ENCODE measurements at regions not wholly inside any gene's neighbourhood (a gene's known extent, or its start where the extent isn't known, plus 50 kb on each side); places are given as distances from the start of the nearest gene placed in this dataset.

DNA sequence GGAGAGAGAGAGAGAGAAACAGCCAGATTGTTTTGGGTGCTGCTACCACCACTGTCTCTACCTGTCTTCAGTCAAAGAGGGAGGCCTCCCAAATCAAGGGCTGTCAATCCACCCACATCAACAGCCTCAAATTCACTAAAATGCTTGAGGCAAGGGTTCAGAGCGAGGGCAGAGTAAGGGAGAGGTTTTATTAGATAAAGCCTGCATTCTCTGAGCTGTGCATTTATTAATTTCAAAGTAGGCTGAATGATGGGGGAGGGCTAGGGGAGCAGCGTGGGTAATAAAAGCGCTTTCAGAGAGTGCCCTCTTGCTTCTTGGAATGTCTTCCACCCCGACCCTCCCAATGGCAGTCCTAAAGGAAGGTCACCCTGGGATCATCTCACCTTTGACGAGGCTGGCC lies 636.5 kb upstream of the TBX3 start:
- TF ChIP-seq, protein P1, sequence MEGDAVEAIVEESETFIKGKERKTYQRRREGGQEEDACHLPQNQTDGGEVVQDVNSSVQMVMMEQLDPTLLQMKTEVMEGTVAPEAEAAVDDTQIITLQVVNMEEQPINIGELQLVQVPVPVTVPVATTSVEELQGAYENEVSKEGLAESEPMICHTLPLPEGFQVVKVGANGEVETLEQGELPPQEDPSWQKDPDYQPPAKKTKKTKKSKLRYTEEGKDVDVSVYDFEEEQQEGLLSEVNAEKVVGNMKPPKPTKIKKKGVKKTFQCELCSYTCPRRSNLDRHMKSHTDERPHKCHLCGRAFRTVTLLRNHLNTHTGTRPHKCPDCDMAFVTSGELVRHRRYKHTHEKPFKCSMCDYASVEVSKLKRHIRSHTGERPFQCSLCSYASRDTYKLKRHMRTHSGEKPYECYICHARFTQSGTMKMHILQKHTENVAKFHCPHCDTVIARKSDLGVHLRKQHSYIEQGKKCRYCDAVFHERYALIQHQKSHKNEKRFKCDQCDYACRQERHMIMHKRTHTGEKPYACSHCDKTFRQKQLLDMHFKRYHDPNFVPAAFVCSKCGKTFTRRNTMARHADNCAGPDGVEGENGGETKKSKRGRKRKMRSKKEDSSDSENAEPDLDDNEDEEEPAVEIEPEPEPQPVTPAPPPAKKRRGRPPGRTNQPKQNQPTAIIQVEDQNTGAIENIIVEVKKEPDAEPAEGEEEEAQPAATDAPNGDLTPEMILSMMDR (IDR thresholded peaks at IDR 0.05), result no peak
- TF ChIP-seq POLR2A (IDR thresholded peaks at IDR 0.05), result no peak

Measured in Peyer's patch (tissue), 4 donors.